C4-2B (cell line): ENCODE measurements at regions not wholly inside any gene's neighbourhood (a gene's known extent, or its start where the extent isn't known, plus 50 kb on each side); places are given as distances from the start of the nearest gene placed in this dataset.

Source experiments
- H3K27ac ChIP-seq: fragments of 450-650 bp; 2 replicates; pipeline ENCODE4 v1.5.1; 2017
- ZFX ChIP-seq: fragments of 450-650 bp; IDR thresholded peaks from 2 replicates; pipeline ENCODE4 v1.6.1; 2017
- TF ChIP-seq, protein P1 (sequence below): fragments of 450-650 bp; conservative IDR thresholded peaks from 2 replicates; pipeline ENCODE4 v1.5.1; 2017; ENCODE audit warnings: mild to moderate bottlenecking

DNA sequence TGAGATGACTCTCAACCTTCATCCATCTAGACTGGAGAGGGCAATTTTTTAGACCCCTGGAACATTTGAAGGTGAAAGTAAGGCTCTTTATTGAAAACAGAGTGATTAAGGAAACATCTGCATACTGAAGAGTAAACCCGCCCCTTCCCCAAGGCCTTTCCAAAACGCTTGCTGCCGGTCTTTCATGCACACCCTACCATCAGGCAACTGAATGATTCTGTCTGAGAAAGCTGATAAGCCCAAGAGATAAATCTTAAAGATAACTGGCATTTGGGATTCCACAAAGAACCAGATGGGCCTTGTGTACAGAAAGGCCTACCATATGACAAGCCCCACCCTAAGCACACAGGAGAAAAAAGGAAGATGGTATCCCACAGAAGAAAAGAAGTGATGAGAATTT lies 54.4 kb upstream of the PIK3R1 start:
- no peak overlapping the region for H3K27ac ChIP-seq
- no peak for TF ChIP-seq ZFX
- TF ChIP-seq, protein P1, sequence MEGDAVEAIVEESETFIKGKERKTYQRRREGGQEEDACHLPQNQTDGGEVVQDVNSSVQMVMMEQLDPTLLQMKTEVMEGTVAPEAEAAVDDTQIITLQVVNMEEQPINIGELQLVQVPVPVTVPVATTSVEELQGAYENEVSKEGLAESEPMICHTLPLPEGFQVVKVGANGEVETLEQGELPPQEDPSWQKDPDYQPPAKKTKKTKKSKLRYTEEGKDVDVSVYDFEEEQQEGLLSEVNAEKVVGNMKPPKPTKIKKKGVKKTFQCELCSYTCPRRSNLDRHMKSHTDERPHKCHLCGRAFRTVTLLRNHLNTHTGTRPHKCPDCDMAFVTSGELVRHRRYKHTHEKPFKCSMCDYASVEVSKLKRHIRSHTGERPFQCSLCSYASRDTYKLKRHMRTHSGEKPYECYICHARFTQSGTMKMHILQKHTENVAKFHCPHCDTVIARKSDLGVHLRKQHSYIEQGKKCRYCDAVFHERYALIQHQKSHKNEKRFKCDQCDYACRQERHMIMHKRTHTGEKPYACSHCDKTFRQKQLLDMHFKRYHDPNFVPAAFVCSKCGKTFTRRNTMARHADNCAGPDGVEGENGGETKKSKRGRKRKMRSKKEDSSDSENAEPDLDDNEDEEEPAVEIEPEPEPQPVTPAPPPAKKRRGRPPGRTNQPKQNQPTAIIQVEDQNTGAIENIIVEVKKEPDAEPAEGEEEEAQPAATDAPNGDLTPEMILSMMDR, result no peak

DNA sequence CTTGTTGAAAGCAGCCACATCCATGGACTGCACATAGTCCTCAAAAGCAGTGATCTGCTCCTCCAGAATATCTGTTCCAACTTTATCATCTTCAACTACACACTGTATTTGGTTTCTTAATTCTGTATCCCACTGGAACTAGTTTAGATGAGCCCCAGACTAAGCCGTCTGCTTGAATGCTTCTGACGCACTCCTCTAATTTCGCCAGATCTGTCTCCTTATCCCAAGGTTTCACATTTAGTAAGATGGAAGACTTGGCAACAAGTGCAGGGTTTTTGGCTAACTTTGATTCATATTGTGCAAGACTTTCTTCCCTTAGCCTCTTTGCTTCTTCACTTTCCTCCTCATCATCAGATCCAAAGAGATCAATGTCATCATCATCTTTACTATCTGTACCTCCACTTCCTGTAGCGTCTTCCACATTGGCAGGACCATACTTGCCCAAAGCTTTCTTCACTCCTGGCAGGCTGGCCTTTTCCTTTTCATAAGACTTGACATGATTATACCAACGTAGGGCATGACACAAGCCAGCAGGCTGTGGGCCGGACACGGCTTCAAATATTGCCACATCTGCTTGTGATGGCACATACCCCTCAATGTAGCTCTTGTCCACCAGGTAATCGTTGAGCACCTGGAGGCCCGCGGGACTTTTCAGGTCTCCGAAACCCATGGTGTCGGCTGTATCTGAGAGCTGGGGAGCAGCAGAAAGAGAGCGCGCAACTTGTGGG lies 56.2 kb upstream of the PIK3R1 start:
- TF ChIP-seq, protein P1, result no peak
- no peak for TF ChIP-seq ZFX
- H3K27ac ChIP-seq, result no peak overlapping the region

DNA sequence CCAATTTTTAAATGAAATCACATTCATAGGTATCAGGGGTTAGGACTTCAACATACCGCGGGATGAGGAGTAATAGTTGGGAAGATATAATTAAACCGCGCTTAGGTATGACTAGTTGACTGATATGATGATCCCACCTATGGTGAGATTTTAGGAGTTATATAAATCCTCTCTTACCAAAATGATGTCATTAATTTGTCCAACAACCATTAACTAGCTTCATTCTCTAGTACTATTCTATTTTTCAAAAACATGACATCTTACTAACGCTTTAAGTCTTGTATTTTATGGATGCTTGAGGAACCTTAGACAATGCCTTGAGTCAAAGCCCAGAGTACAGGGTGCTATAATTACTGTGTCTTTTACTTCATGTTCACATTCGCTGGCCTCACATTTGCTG lies 59.6 kb upstream of the PIK3R1 start:
- no peak overlapping the region for H3K27ac ChIP-seq
- TF ChIP-seq, protein P1, result no peak
- no peak for TF ChIP-seq ZFX

DNA sequence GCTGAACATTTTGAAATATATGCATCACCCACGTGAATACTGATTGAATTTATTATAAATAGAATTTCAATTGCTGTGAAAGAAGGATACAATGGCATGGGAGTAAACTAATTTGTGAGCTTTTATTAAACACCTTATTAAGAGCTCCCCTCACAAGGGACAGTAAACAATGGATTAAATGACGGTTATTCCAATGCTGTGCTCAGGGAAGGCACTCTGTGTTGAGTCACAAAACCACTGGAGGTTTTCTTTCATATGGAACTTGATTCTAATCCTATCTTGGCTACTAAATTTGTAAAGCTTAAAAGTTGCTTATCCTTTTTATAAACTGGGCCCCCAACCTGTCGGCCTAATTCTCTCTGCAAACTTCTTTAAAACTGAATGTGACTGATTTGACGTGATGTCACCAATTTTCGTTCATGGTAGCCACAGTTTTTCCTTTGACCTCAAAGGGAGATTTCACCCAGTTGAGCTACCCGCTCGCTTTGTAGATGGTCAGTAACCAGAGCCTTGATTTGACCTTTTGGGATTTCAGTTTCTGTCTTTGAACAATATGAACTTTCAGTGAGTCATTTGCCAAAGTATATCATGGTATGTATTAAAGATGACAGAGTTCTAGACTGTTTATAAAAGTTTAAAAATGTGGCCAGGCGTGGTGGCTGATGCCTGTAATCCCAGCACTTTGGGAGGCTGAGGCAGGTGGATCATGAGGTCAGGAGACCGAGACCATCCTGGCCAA lies 61.3 kb upstream of the PIK3R1 start:
- TF ChIP-seq, protein P1, result no peak
- no peak for TF ChIP-seq ZFX

DNA sequence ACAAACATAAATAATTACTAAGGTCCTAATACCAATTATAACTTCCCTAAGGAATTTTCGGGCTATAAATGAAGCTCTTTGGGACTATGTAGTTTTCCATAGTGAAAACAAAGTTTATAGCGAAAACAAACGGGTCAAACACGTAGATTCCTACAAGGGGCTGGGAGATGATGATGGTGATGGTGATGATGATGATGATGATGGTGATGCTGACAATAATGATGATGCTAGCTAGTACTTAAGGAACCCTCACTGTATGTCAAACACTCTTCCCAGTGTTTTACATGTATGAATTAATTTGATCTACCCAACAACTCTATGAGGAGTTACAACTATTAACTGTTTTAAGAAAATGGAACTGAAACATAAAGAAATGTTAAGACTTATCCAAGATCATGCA lies 63.7 kb upstream of the PIK3R1 start:
- H3K27ac ChIP-seq, result no peak overlapping the region
- TF ChIP-seq, protein P1, result no peak
- no peak for TF ChIP-seq ZFX

More for the DNA sequence above, 61.3 kb upstream of the PIK3R1 start:
- no peak overlapping the region for H3K27ac ChIP-seq

DNA sequence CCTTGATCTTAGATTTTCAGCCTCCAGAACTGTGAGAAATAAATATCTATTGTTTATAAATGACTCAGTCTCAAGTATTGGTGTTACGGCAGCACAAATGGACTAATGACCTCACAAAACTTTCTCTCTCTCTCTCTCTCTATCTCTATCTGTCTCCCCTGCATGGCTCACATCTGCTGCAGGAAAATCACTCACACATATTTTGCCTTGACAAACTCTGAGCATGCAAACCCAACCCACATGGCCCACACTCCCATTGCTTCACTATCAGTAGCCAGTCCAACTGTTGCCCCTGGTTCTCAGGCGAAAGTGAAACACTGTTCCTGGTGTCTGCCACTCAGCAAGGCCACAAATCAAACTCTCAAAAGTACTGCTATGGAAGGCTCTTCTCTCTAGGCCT lies 66.4 kb upstream of the PIK3R1 start:
- no peak for TF ChIP-seq ZFX
- TF ChIP-seq, protein P1, result no peak
- H3K27ac ChIP-seq, result no peak overlapping the region

DNA sequence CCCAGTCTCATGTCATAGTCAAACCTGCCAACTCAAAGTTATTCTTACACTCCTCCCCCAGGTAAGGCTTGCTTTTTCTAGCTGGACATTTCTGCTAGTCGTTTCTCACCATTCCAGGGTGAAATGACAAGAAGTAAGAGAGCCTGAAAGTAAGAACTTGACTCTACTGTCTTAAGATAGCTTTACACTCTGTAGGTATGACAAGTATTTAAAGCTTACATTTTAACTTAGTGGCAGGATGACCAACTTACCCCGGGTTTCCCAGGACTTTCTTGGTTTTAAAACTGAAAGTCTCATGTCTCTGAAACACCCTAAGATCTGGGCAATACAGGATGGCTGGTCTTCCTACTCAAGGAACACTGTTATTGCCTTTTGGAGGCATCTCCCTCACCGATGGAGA lies 67.5 kb upstream of the PIK3R1 start:
- TF ChIP-seq, protein P1, result no peak
- TF ChIP-seq ZFX, result no peak
- H3K27ac ChIP-seq, result no peak overlapping the region
